Stimulated activated CD4-positive, alpha-beta T cell treated with anti-CD3 and anti-CD28 coated beads, Interleukin-1b, Interleukin-23, amount 100 ng/mL, for 1 hour (primary cell): ENCODE measurements at regions not wholly inside any gene's neighbourhood (a gene's known extent, or its start where the extent isn't known, plus 50 kb on each side); places are given as distances from the start of the nearest gene placed in this dataset.

Source experiments
- DNase-seq, 2 donors: peaks; one replicate each; pipeline ENCODE4 v3.0.0-alpha.2; 2020; ENCODE audit warnings: low read depth in 2 of 2

- DNase-seq = no peak
Measured at GRCh38 chr1:244265507-244265906, 186.2 kb downstream of the ADSS2 start.

- DNase-seq = no peak
Measured at GRCh38 chr1:244269169-244269568, 182.5 kb downstream of the ADSS2 start.

- no peak for DNase-seq
Measured at GRCh38 chr1:244271004-244271403, 180.7 kb downstream of the ADSS2 start.

- no peak for DNase-seq
Measured at GRCh38 chr1:244271691-244272308, 179.9 kb downstream of the ADSS2 start.

- DNase-seq = peak; percentile 40 to 44
Measured at GRCh38 chr1:244272471-244273261, 179.0 kb downstream of the ADSS2 start.

- no peak for DNase-seq
Measured at GRCh38 chr1:244273262-244273844, 178.4 kb downstream of the ADSS2 start.

- DNase-seq = no peak
Measured at GRCh38 chr1:244273845-244274619, 177.7 kb downstream of the ADSS2 start.

GRCh38 chr1:244276646-244277045 is 175.1 kb downstream of the ADSS2 start:
- no peak for DNase-seq

GRCh38 chr1:244280201-244280600 is 171.5 kb downstream of the ADSS2 start:
- DNase-seq = no peak

GRCh38 chr1:244280859-244281258 is 170.8 kb downstream of the ADSS2 start:
- no peak for DNase-seq

- no peak for DNase-seq
Measured at GRCh38 chr1:244283772-244284171, 167.9 kb downstream of the ADSS2 start.

- DNase-seq = no peak
Measured at GRCh38 chr1:244284641-244285156, 167.0 kb downstream of the ADSS2 start.

GRCh38 chr1:244286341-244286740 is 165.4 kb downstream of the ADSS2 start:
- no peak for DNase-seq

- no peak for DNase-seq
Measured at GRCh38 chr1:244287726-244288125, 164.0 kb downstream of the ADSS2 start.

GRCh38 chr1:244288663-244289062 is 163.0 kb downstream of the ADSS2 start:
- DNase-seq = no peak

- no peak for DNase-seq
Measured at GRCh38 chr1:244289991-244290785, 161.5 kb downstream of the ADSS2 start.

- DNase-seq = no peak
Measured at GRCh38 chr1:244291236-244292201, 160.2 kb downstream of the ADSS2 start.

- DNase-seq = no peak
Measured at GRCh38 chr1:244294599-244295224, 157.0 kb downstream of the ADSS2 start.

GRCh38 chr1:244296003-244296402 is 155.7 kb downstream of the ADSS2 start:
- DNase-seq = no peak

GRCh38 chr1:244296447-244296846 is 155.3 kb downstream of the ADSS2 start:
- no peak for DNase-seq
